ENCODE measurements at regions not wholly inside any gene's neighbourhood (a gene's known extent, or its start where the extent isn't known, plus 50 kb on each side); places are given as distances from the start of the nearest gene placed in this dataset.

GRCh38 chr10:7043055-7043653 is 367.7 kb downstream of the SFMBT2 start:
- TF ChIP-seq CTCF (IDR thresholded peaks at IDR 0.05; ENCODE audit: poor library complexity) (no peak), EZH2phosphoT487 (IDR thresholded peaks at IDR 0.05; ENCODE audit: low read depth, severe bottlenecking, unreplicated experiment) (no peak)
